Limb (tissue), 2 donors: ENCODE measurements at regions not wholly inside any gene's neighbourhood (a gene's known extent, or its start where the extent isn't known, plus 50 kb on each side); places are given as distances from the start of the nearest gene placed in this dataset.
"Not testable (repeated sequence)": the region's sequence is repeated elsewhere in the genome, so short reads cannot be mapped to it uniquely, and the experiment has no call there.

Experiments
- DNase-seq, 2 donors: peaks; one replicate each; pipeline ENCODE4 v3.0.0-alpha.2; 2016; ENCODE audit errors: extremely low spot score in 2 of 2

GRCh38 chr9:87041553-87042235, 94.4 kb upstream of the GAS1 start:
- DNase-seq = not testable (repeated sequence)

DNA sequence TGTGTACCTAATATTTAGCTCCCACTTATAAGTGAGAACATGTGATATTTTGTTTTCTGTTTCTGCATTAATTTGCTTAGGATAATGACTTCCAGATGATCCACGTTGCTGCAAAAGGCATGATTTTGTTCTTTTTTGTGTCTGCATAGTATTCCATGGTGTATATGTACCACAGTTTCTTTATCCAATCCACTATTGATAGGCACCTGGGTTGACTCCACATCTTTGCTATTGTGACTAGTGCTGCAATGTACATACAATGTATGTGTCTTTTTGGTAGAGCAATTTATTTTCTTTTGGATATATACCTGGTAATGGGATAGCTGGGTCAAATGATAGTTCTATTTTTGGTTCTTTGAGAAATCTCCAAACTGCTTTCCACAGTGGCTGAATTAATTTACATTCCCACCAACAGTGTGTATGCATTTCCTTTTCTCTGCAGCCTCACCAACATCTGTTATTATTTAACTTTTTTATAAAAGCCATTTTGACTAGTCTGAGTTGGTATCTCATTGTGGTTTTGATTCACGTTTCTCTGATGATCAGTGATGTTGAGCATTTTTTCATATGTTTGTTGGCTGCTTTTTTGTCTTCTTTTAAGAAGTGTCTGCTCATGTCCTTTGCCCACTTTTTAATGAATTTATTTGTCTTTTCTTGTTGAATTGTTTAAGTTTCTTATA, 102.8 kb upstream of the GAS1 start:
- not testable (repeated sequence) for DNase-seq

DNA sequence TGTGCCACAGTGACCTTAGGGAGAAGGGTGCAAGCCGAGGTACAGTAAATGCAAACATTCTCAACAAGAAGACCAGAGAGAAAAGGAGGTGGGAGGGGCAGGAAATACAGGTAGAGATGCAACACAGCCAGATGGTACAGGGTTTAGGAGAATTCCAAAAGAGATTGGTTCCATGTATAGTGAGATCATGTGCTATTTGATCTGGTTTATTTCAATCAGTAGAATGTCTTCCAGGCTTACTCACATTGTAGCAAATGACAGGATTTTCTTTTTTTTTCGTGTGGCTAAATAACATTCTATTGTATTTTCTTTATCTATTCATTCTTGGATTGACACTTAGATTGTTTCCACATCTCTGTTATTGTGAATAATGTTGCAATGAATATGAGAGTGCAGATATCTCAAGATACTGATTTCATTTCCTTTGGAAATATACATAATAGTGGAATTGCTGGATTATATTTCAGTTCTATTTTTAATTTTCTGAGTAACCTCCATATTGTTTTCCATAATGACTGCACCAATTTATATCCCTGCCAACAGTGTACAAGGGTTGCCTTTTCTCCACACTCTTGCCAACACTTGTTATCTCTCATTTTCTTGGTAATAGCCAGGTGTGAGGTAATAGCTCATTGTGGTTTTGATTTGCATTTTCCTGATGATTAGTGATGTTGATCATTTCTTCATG, 107.8 kb upstream of the GAS1 start:
- no peak for DNase-seq

GRCh38 chr9:87059772-87060171, 112.5 kb upstream of the GAS1 start:
- no peak for DNase-seq

GRCh38 chr9:87062746-87063145, 115.4 kb upstream of the GAS1 start:
- no peak for DNase-seq

DNA sequence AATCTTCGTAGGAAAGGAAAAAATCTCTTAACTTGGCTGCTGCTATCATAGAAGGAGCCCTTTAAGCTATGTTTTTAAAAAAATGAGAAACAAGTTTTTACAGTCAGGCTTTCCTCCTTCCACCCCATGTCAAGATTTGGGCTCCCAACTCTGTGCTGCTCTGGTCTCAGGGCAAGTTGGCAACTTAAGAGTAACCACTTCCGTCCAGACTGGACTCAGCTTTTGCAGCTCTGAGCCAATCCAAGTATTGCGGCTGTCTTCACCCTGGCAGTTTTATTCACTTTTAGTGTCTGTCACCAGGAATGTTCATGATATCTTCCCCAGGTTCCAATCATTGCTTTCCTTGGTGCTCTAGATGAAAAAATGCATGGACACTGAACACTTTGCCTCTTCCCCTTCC, 115.9 kb upstream of the GAS1 start:
- no peak for DNase-seq

DNA sequence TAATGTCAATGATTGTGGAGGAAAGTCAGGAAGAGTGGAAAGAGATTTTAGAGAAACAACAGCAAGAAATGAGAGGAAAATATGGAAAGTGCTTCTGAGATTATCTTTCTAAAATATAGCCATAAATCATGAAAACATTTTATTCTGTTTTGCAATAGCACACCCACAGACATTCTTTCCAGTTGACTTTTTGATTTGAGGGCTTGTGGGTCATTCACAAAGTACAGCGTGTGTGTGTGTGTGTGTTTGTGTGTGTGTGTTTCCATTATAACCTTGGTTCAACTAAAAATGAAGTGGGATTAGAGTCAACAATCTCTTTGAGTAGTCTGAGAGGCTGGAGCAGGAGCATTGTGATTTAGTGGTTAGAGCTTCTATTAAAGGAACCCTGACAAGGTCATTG, 116.6 kb upstream of the GAS1 start:
- no peak for DNase-seq

- DNase-seq = no peak
Measured at GRCh38 chr9:87064311-87064710, 117.0 kb upstream of the GAS1 start.

- DNase-seq = no peak
Measured at GRCh38 chr9:87065981-87066380, 118.7 kb upstream of the GAS1 start.

- DNase-seq = no peak
Measured at GRCh38 chr9:87067426-87067825, 120.1 kb upstream of the GAS1 start.

GRCh38 chr9:87068177-87068840, 121.0 kb upstream of the GAS1 start:
- no peak for DNase-seq

GRCh38 chr9:87069690-87070089, 122.4 kb upstream of the GAS1 start:
- peak in 1 of 2 donors; percentile 23 for DNase-seq

- no peak for DNase-seq
Measured at GRCh38 chr9:87070336-87070735, 123.0 kb upstream of the GAS1 start.

DNA sequence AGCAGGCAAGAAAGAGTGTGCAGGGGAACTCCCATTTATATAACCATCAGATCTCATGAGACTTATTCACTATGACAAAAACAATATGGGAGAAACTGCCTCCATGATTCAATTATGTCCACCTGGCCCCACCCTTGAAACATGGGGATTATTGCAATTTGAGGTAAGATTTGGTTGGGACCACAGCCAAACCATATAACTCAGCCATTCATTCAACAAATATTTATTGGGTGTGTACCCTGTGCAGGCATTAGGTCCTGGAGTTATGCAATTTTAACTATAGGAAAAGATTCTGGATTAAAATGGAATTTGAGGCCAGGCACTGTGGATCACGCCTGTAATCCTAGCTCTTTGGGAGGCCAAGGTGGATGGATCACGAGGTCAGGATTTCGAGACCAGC, 124.2 kb upstream of the GAS1 start:
- no peak for DNase-seq

- DNase-seq = no peak
Measured at GRCh38 chr9:87073692-87074091, 126.4 kb upstream of the GAS1 start.

GRCh38 chr9:87075537-87075936, 128.2 kb upstream of the GAS1 start:
- DNase-seq = no peak

GRCh38 chr9:87076825-87077224, 129.5 kb upstream of the GAS1 start:
- no peak for DNase-seq

GRCh38 chr9:87077986-87078385, 130.7 kb upstream of the GAS1 start:
- DNase-seq = no peak

DNA sequence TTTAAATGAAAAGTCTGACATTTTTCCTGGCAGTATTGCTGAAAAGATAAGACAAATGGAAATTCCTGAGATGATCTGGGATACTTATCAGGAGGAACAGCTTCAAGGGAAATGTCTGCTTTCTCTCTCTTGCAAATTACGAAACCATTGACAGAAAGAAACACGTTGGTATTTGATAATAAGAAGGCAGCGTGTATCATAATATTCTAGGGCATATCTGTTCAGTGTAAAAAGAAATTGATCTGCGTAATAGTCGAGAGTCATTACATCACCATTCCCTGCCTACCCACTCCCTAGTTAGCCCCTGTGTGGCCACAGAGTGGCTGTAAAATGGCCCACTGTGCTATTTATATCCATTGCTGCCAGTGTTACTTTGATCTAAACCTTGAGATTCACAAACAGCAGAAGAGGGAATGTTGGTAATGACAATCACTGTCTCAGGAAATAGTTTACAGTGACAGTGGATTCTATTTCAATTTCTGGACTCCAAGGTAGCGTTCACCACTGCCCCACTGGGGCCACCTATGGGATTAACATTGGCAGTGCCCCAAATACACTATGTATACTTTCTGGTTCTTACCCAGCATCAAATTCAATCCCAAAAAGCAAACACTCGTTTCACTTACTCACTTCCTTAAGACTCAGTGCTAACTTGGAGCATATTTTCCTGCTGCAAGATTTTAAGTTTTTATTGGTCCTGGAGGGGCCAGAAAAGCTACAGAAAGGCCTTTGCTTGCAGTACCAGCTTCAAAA, 133.4 kb upstream of the GAS1 start:
- peak; percentile 42 to 47 for DNase-seq

GRCh38 chr9:87081503-87081902, 134.2 kb upstream of the GAS1 start:
- no peak for DNase-seq

- no peak for DNase-seq
Measured at GRCh38 chr9:87083986-87084385, 136.7 kb upstream of the GAS1 start.
